ENCODE measurements at regions not wholly inside any gene's neighbourhood (a gene's known extent, or its start where the extent isn't known, plus 50 kb on each side); places are given as distances from the start of the nearest gene placed in this dataset.

- TF ChIP-seq CTCF (conservative IDR thresholded peaks at IDR 0.05; ENCODE audit: low read depth, low read length) = no peak
- TF ChIP-seq EZH2 (IDR thresholded peaks at IDR 0.05; ENCODE audit: borderline replicate concordance, low read depth, low read length, poor library complexity, severe bottlenecking) = no peak
These were observed 373.3 kb downstream of the IRS1 start for GRCh38 chr2:226426292-226426736.

Data from A673 (cell line).